Astrocyte of the spinal cord (primary cell): ENCODE measurements at regions not wholly inside any gene's neighbourhood (a gene's known extent, or its start where the extent isn't known, plus 50 kb on each side); places are given as distances from the start of the nearest gene placed in this dataset.

Source experiments
- DNase-seq: peaks from one replicate; pipeline ENCODE4 v3.0.0; 2011; ENCODE audit warnings: low read depth, low spot score
- H3K4me3 ChIP-seq: 2 replicates; pipeline ENCODE4 v1.5.1; 2011; ENCODE audit warnings: low read depth, mild to moderate bottlenecking, low read length, moderate library complexity
- CTCF ChIP-seq: IDR thresholded peaks from 2 replicates; pipeline ENCODE4 v1.5.1; 2012; ENCODE audit warnings: low read depth, mild to moderate bottlenecking, low read length, inconsistent platforms
- in situ Hi-C: cut with HindIII; loops from 2 replicates; pipeline ENCODE4 v1.10.0; 2017; ENCODE audit warnings: low sequenced_read_pairs

- DNase-seq: no peak
- no peak overlapping the region for H3K4me3 ChIP-seq
- TF ChIP-seq CTCF: no peak
- in situ Hi-C loops: no loop called here
These were observed 817.3 kb upstream of the API5 start for GRCh38 chr11:42494459-42494858.

GRCh38 chr11:42498971-42499370, 812.8 kb upstream of the API5 start:
- no peak for DNase-seq
- H3K4me3 ChIP-seq: no peak overlapping the region
- in situ Hi-C loops: no loop called here
- no peak for TF ChIP-seq CTCF

- DNase-seq: no peak
These were observed 809.6 kb upstream of the API5 start for GRCh38 chr11:42502151-42502550.

GRCh38 chr11:42521994-42522393, 789.8 kb upstream of the API5 start:
- no peak for TF ChIP-seq CTCF
- peak; percentile 0 for DNase-seq
- in situ Hi-C loops: no loop called here
- no peak overlapping the region for H3K4me3 ChIP-seq

More at GRCh38 chr11:42502151-42502550, 809.6 kb upstream of the API5 start:
- in situ Hi-C loops: no loop called here
- H3K4me3 ChIP-seq: no peak overlapping the region
- no peak for TF ChIP-seq CTCF

GRCh38 chr11:42524534-42525227, 787.1 kb upstream of the API5 start:
- peak; percentile 67 for TF ChIP-seq CTCF
- no peak overlapping the region for H3K4me3 ChIP-seq
- in situ Hi-C loops: no loop called here
- DNase-seq: peak; percentile 66

- in situ Hi-C loops: no loop called here
- no peak for DNase-seq
- no peak for TF ChIP-seq CTCF
- no peak overlapping the region for H3K4me3 ChIP-seq
These were observed 785.4 kb upstream of the API5 start for GRCh38 chr11:42526426-42526825.
